Keratinocyte (primary cell): ENCODE measurements at regions not wholly inside any gene's neighbourhood (a gene's known extent, or its start where the extent isn't known, plus 50 kb on each side); places are given as distances from the start of the nearest gene placed in this dataset.

Source experiments
- DNase-seq: peaks from one replicate; pipeline ENCODE4 v3.0.0-alpha.2; 2011; ENCODE audit warnings: low read depth, missing footprints, low spot score
- FAIRE-seq: peaks from 2 replicates; lab custom pipeline; 2011; peaks lifted over from hg19 to GRCh38; lab: Jason Lieb, UNC
- H2AFZ ChIP-seq: 2 replicates; pipeline ENCODE4 v1.6.0; 2012; ENCODE audit warnings: low read length, control low read depth, inconsistent platforms; ENCODE audit not compliant: control insufficient read depth
- H3K27ac ChIP-seq: 2 replicates; pipeline ENCODE4 v1.5.1; 2011; ENCODE audit warnings: low read length; ENCODE audit not compliant: control insufficient read depth, insufficient read depth
- H3K27me3 ChIP-seq: 3 replicates; pipeline ENCODE4 v1.6.0; 2011; ENCODE audit warnings: low read length; ENCODE audit not compliant: control insufficient read depth, insufficient read depth; ENCODE audit errors: extremely low read depth
- H3K36me3 ChIP-seq, 2 experiments: 2 replicates in 1 of 2; 3 replicates in 1 of 2; pipeline ENCODE4 v1.5.1; 2011; ENCODE audit warnings: low read length in 2 of 2, mild to moderate bottlenecking in 1 of 2; ENCODE audit not compliant: control insufficient read depth in 2 of 2, insufficient read depth in 2 of 2; ENCODE audit errors: extremely low read depth in 1 of 2
- H3K4me1 ChIP-seq: 3 replicates; pipeline ENCODE4 v1.5.1; 2011; ENCODE audit warnings: low read length; ENCODE audit not compliant: control insufficient read depth, insufficient read depth; ENCODE audit errors: extremely low read depth
- H3K4me2 ChIP-seq: 3 replicates; pipeline ENCODE4 v1.6.0; 2011; ENCODE audit warnings: low read depth, low read length; ENCODE audit not compliant: control insufficient read depth, insufficient read depth; ENCODE audit errors: extremely low read depth
- H3K4me3 ChIP-seq, 3 experiments: fragments of 200-600 bp in 1 of 3; sonication (generic) in 1 of 3; 2 replicates in 2 of 3; 3 replicates in 1 of 3; pipeline ENCODE4 v1.5.1; 2011 to 2016; ENCODE audit warnings: low read length in 3 of 3, mild to moderate bottlenecking in 3 of 3, control low read depth in 2 of 3, inconsistent platforms in 1 of 3, low read depth in 1 of 3, mixed read lengths in 1 of 3, mixed run types in 1 of 3, moderate library complexity in 1 of 3; ENCODE audit not compliant: control insufficient read depth in 2 of 3, insufficient read depth in 2 of 3; ENCODE audit errors: extremely low read depth in 1 of 3
- H3K79me2 ChIP-seq: 2 replicates; pipeline ENCODE4 v1.6.0; 2012; ENCODE audit warnings: low read length; ENCODE audit not compliant: control insufficient read depth, insufficient read depth
- H3K9ac ChIP-seq: 3 replicates; pipeline ENCODE4 v1.6.0; 2011; ENCODE audit warnings: low read length; ENCODE audit not compliant: control insufficient read depth, insufficient read depth; ENCODE audit errors: extremely low read depth
- H3K9me1 ChIP-seq: 3 replicates; pipeline ENCODE4 v1.6.0; 2011; ENCODE audit warnings: low read length; ENCODE audit not compliant: control insufficient read depth, insufficient read depth; ENCODE audit errors: extremely low read depth
- H3K9me3 ChIP-seq: 2 replicates; pipeline ENCODE4 v1.5.1; 2012; ENCODE audit warnings: low read depth, low read length; ENCODE audit not compliant: control insufficient read depth
- H4K20me1 ChIP-seq: 3 replicates; pipeline ENCODE4 v1.6.0; 2011; ENCODE audit warnings: low read length; ENCODE audit not compliant: control insufficient read depth, insufficient read depth; ENCODE audit errors: extremely low read depth
- CTCF ChIP-seq, 3 experiments: IDR thresholded peaks in 1 of 3; conservative IDR thresholded peaks in 1 of 3; optimal IDR thresholded peaks in 1 of 3; 2 replicates in 2 of 3; 3 replicates in 1 of 3; pipeline versions ENCODE3 to v1.5.1; 2011; ENCODE audit warnings: low read length in 3 of 3, mild to moderate bottlenecking in 3 of 3, moderate library complexity in 2 of 3, control low read depth in 1 of 3, inconsistent platforms in 1 of 3; ENCODE audit not compliant: insufficient read depth in 2 of 3; ENCODE audit errors: extremely low read depth in 1 of 3
- EZH2 ChIP-seq: IDR thresholded peaks from one replicate; pipeline ENCODE4 v1.6.1; 2012; ENCODE audit warnings: inconsistent platforms, mild to moderate bottlenecking, low read length, moderate library complexity
- dilution Hi-C: fragments of 300-500 bp; cut with MboI; formaldehyde crosslinking; loops from one replicate; pipeline ENCODE4 v1.7.0; 2020; ENCODE audit warnings: low sequenced_read_pairs; ENCODE audit not compliant: extremely low pct_ligation_motif_present

- Histone ChIP-seq H3K9me3 (no peaks in the 10 kb centered on the region), H3K79me2 (no peaks in the 10 kb centered on the region), H3K27ac (no peak overlapping the region), H4K20me1 (no peaks in the 10 kb centered on the region), H3K9ac (no peak overlapping the region), H3K4me1 (no peaks in the 10 kb centered on the region), H3K4me3 (no peak overlapping the region), H3K27me3 (no peaks in the 10 kb centered on the region), H3K4me2 (no peak overlapping the region), H3K36me3 (no peaks in the 10 kb centered on the region), H3K9me1 (no peaks in the 10 kb centered on the region), H2AFZ (no peak overlapping the region)
- dilution Hi-C loops, result no loop called here
- TF ChIP-seq EZH2 (no peak), CTCF (optimal IDR thresholded peaks at IDR 0.05 in 1 of 3, IDR thresholded peaks at IDR 0.05 in 1 of 3, conservative IDR thresholded peaks at IDR 0.05 in 1 of 3; ENCODE audit: extremely low read depth in 1 of 3, insufficient read depth in 2 of 3, low read length in 3 of 3) (no peak)
- DNase-seq, result no peak
- no peak for FAIRE-seq
These were observed 1039.3 kb upstream of the AGA start for GRCh38 chr4:178481564-178481963.

- Histone ChIP-seq H4K20me1 (no peaks in the 10 kb centered on the region), H3K9me3 (no peaks in the 10 kb centered on the region), H2AFZ (no peak overlapping the region), H3K79me2 (no peaks in the 10 kb centered on the region), H3K27ac (no peak overlapping the region), H3K9ac (no peak overlapping the region), H3K9me1 (no peaks in the 10 kb centered on the region), H3K36me3 (no peaks in the 10 kb centered on the region), H3K4me2 (no peak overlapping the region), H3K4me3 (no peak overlapping the region), H3K27me3 (no peaks in the 10 kb centered on the region), H3K4me1 (no peaks in the 10 kb centered on the region)
- DNase-seq (no peak), FAIRE-seq (no peak)
- dilution Hi-C loops, result no loop called here
- no peak for TF ChIP-seq CTCF (optimal IDR thresholded peaks at IDR 0.05 in 1 of 3, IDR thresholded peaks at IDR 0.05 in 1 of 3, conservative IDR thresholded peaks at IDR 0.05 in 1 of 3; ENCODE audit: extremely low read depth in 1 of 3, insufficient read depth in 2 of 3, low read length in 3 of 3)
- TF ChIP-seq EZH2, result no peak
These were observed 1080.8 kb upstream of the AGA start for GRCh38 chr4:178523038-178523437.
